ENCODE measurements at regions not wholly inside any gene's neighbourhood (a gene's known extent, or its start where the extent isn't known, plus 50 kb on each side); places are given as distances from the start of the nearest gene placed in this dataset.

DNA sequence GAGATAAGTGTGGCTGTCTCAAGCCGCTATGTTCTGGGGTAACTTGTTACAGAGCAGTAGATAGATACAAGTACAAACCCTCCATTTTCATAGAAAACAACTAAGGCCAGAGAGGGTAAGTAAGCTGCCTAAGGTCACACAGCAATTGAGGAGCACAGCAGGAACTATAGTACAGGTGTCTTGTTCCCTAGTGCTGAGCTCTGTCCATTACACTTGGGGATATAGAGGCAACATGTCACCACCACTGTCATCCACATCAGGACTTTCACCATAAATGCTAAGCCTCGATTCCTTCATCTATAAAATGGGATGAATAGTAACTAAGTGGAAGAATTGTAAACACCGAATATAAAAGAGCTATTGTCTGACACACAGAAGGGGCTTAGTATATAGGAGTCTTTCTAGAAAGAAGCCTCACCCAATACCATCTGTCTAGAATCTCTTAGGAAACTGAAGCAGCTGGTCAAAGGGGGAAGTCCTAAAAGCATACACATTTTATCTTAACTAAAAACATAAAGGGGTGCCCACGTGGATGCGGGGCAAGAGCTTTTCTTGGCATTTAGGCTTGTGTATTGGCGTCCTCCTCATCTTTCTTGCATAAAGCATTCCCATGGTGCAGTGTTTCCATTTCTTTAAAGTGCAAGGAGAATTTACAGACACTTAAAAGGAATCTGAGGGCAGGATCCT lies 93.8 kb upstream of the ALX4 start:
- H4K20me1 ChIP-seq (ENCODE audit: control insufficient read depth, insufficient read depth, insufficient read length): no peaks in the 10 kb centered on the region
- no peak overlapping the region for H2BK15ac ChIP-seq (ENCODE audit: low read depth, low read length)
- no peak overlapping the region for H3K23ac ChIP-seq (ENCODE audit: insufficient read length, low read depth, low read length)
- H2AK5ac ChIP-seq (ENCODE audit: insufficient read length, low read length): no peak overlapping the region
- no peak overlapping the region for H2AFZ ChIP-seq (ENCODE audit: low read length)
- peaks cover 20% of the 10 kb centered on the region for H3K27me3 Mint-ChIP-seq (ENCODE audit: low read depth)
- no peaks in the 10 kb centered on the region for H3K79me1 ChIP-seq (ENCODE audit: insufficient read depth, low read depth, low read length, poor library complexity, severe bottlenecking)
- H3K4me1 Mint-ChIP-seq: peaks cover 0 to 9% of the 10 kb centered on the region in 2 experiments; a peak in 2 of 4 replicates
- H4K91ac ChIP-seq (ENCODE audit: insufficient read length, low read depth, low read length): no peak overlapping the region
- H3K9ac ChIP-seq (ENCODE audit: extremely low read depth, insufficient read length, low read length): no peak overlapping the region
- H2BK20ac ChIP-seq (ENCODE audit: low read depth, low read length, poor library complexity, severe bottlenecking): no peak overlapping the region
- no peak overlapping the region for H3K4me2 ChIP-seq (ENCODE audit: insufficient read depth, insufficient read length, low read length)
- H3K79me2 ChIP-seq (ENCODE audit: insufficient read depth, low read length): no peaks in the 10 kb centered on the region
- no peaks in the 10 kb centered on the region for H3K23me2 ChIP-seq (ENCODE audit: insufficient read length, low read depth, low read length, poor library complexity, severe bottlenecking)
- no peak overlapping the region for H3K4me3 Mint-ChIP-seq
- no peaks in the 10 kb centered on the region for H3K27me3 ChIP-seq (ENCODE audit: insufficient read depth, low read length)
- no peaks in the 10 kb centered on the region for H3K9me3 ChIP-seq (ENCODE audit: control insufficient read depth, low read depth, low read length)
- no peak overlapping the region for H4K8ac ChIP-seq (replicated peaks; ENCODE audit: insufficient read length, low read depth, low read length)
- no CpG with 5 or more reads among the region's 6 CpGs for WGBS (ENCODE audit: extremely low coverage, insufficient read length, low lambda C conversion rate)
- H3T11ph ChIP-seq (ENCODE audit: low read length): no peak overlapping the region
- H2BK5ac ChIP-seq (ENCODE audit: insufficient read length, low read length): no peak overlapping the region
- no peak overlapping the region for H2BK12ac ChIP-seq (ENCODE audit: insufficient read length, low read depth, low read length)
- H3K27ac Mint-ChIP-seq: no peak overlapping the region
- no peak overlapping the region for H3K56ac ChIP-seq (ENCODE audit: insufficient read length, low read depth, low read length)
- H3K4ac ChIP-seq (ENCODE audit: low read depth, low read length): no peak overlapping the region
- H3K9me3 Mint-ChIP-seq: no peaks in the 10 kb centered on the region
- no peak for DNase-seq
- H3K14ac ChIP-seq (ENCODE audit: insufficient read depth, low read length): no peak overlapping the region
- H3K18ac ChIP-seq (ENCODE audit: insufficient read length, low read depth, low read length): no peak overlapping the region
- no peak overlapping the region for H3K27ac ChIP-seq (ENCODE audit: insufficient read length, low read depth, low read length)
- H2BK120ac ChIP-seq (ENCODE audit: low read depth, low read length, poor library complexity, severe bottlenecking): no peak overlapping the region
- H3K4me1 ChIP-seq (ENCODE audit: insufficient read depth, low read length): no peaks in the 10 kb centered on the region
- H3K36me3 Mint-ChIP-seq (ENCODE audit: insufficient read depth in 1 of 3, low read depth in 3 of 3): no peaks in the 10 kb centered on the region
- no peak for TF ChIP-seq CTCF (conservative IDR thresholded peaks at IDR 0.05)
- H4K5ac ChIP-seq (ENCODE audit: insufficient read length, low read depth, low read length): no peak overlapping the region
